Coronary artery (tissue), 2 donors: ENCODE measurements at regions not wholly inside any gene's neighbourhood (a gene's known extent, or its start where the extent isn't known, plus 50 kb on each side); places are given as distances from the start of the nearest gene placed in this dataset.

Source experiments
- DNase-seq: peaks from one replicate; pipeline ENCODE4 v3.0.0-alpha.2; 2017; ENCODE audit warnings: low spot score
- H3K27ac ChIP-seq, 2 donors: fragments of 200-600 bp; sonication (generic); one replicate each; pipeline ENCODE4 v1.5.1; 2016 to 2019
- H3K4me3 ChIP-seq: fragments of 200-600 bp; sonication (generic); 2 replicates; pipeline ENCODE4 v1.5.1; 2016; ENCODE audit warnings: mild to moderate bottlenecking, moderate library complexity
- TF ChIP-seq, protein P1 (sequence below): fragments of 200-600 bp; sonication (generic); IDR thresholded peaks from one replicate; pipeline ENCODE4 v1.5.1; 2019; ENCODE audit warnings: antibody characterized with exemption

DNA sequence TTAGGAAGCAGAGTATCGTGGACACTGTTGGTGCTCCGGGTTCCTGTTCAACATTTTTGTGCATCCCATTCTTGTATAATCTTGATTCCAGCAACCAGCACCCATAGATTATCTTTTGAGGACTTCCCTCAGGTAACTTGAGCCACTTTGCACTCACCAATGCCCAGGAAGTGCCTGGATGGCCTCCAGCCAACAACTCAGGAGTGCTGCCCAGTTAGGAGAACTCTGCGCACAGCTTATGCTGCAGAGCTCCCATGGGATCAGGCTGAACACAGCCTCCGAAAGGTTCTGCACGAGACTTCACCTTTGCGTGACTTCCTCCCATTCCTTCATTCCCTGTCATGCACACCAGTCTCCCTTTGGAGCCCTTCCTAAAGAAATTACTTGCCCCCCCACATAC is 64.3 kb upstream of the LRRN1 start:
- TF ChIP-seq, protein P1, sequence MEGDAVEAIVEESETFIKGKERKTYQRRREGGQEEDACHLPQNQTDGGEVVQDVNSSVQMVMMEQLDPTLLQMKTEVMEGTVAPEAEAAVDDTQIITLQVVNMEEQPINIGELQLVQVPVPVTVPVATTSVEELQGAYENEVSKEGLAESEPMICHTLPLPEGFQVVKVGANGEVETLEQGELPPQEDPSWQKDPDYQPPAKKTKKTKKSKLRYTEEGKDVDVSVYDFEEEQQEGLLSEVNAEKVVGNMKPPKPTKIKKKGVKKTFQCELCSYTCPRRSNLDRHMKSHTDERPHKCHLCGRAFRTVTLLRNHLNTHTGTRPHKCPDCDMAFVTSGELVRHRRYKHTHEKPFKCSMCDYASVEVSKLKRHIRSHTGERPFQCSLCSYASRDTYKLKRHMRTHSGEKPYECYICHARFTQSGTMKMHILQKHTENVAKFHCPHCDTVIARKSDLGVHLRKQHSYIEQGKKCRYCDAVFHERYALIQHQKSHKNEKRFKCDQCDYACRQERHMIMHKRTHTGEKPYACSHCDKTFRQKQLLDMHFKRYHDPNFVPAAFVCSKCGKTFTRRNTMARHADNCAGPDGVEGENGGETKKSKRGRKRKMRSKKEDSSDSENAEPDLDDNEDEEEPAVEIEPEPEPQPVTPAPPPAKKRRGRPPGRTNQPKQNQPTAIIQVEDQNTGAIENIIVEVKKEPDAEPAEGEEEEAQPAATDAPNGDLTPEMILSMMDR = no peak
- Histone ChIP-seq H3K4me3 (no peak overlapping the region), H3K27ac (no peak overlapping the region)
- DNase-seq = no peak

DNA sequence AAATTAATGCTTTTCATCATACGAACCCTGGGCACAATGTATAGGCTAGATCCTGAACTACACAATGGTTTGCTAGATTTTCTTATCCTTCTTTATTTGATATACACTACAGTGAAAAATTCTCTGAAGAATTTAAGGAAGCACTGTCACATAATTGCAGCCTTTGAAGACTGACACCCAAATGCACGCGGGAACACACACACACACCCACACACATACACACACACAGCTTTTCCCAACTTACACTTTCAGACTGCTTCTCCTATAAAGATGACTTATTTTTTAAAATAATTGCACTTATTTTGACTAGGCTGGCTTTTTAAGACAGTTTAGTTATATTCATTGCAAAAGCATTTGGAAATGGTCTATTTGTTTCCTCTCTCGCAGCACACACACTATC is 70.0 kb upstream of the LRRN1 start:
- Histone ChIP-seq H3K27ac (no peak overlapping the region), H3K4me3 (no peak overlapping the region)
- no peak for DNase-seq
- TF ChIP-seq, protein P1 = no peak

DNA sequence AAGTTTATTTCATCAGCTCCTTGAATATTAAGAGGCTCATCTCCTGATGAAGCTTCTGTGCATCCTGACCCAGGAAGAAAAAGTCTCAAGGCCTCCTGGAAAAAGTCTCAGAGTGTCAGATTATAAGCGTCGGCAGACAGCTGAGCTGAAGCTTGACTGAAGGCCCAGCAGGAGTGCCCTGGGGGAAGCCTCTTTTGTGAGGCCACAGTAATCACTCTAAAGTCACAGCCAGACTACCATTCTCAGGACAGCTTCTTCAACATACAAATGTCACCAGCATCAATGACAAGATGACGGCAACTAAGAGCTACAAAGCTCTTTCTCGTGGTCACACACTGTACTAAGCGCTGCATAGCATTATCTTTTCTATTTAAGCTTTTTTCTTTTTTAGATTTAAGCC is 72.7 kb upstream of the LRRN1 start:
- no peak overlapping the region for H3K4me3 ChIP-seq
- DNase-seq = no peak
- TF ChIP-seq, protein P1 = no peak
- no peak overlapping the region for H3K27ac ChIP-seq

DNA sequence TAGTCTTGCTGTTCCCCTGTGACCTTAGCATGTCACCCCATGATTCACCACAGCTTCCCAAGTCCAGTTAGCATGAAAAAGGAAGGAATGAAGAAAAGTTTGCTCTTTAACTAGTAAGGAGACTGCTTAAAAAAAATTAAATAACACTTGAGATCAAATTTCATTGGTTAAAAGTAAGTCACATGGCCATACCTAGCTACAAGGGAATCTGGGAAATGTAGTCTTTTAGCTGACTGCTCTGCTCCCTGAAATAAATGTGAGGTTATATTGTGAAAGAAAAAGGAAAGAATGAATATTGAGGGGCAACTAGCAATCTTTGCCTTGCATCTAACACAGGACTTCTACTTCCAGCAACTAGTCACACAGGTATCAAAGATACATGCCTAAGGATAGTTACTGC is 84.7 kb upstream of the LRRN1 start:
- DNase-seq = no peak
- TF ChIP-seq, protein P1 = no peak
- no peak overlapping the region for H3K27ac ChIP-seq
- H3K4me3 ChIP-seq = no peak overlapping the region

DNA sequence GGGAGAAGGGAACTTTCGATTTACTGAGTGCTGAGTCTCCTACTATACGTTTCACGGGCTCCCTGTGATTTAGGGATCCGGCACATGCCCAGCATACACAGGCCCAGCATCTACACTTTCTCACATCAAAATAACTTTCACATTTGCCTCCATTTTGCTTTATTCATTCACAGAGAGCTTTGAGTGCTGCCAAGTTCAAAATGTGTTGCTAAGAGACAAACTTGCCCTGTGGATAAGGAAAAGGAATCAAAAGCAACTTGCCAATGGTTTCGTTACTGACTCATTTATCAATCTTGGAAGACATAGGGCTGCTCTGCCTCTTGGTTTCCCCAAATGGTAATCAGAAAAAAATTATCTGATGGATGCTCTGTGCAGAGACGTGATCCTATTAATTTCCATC is 86.3 kb upstream of the LRRN1 start:
- TF ChIP-seq, protein P1 = no peak
- DNase-seq = no peak

DNA sequence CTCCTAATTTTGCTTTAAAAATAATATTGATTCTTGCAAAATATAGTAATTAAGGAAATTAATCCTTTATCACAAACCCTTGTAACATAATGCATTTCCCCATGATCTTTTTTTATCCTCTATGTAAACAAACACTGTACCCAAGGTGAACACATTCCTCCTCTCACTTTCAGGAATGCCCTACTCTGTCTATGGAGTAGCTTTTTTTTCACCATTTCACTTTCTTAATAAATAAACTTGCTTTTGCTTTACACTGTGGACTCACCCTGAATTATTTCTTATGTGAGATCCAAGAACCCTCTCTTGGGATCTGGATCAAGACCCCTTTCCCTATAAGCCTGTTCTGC is 90.5 kb upstream of the LRRN1 start:
- Histone ChIP-seq H3K4me3 (no peak overlapping the region), H3K27ac (no peak overlapping the region)
- no peak for DNase-seq
- TF ChIP-seq, protein P1 = no peak

More for the DNA sequence above, 86.3 kb upstream of the LRRN1 start:
- Histone ChIP-seq H3K27ac (no peak overlapping the region), H3K4me3 (no peak overlapping the region)

DNA sequence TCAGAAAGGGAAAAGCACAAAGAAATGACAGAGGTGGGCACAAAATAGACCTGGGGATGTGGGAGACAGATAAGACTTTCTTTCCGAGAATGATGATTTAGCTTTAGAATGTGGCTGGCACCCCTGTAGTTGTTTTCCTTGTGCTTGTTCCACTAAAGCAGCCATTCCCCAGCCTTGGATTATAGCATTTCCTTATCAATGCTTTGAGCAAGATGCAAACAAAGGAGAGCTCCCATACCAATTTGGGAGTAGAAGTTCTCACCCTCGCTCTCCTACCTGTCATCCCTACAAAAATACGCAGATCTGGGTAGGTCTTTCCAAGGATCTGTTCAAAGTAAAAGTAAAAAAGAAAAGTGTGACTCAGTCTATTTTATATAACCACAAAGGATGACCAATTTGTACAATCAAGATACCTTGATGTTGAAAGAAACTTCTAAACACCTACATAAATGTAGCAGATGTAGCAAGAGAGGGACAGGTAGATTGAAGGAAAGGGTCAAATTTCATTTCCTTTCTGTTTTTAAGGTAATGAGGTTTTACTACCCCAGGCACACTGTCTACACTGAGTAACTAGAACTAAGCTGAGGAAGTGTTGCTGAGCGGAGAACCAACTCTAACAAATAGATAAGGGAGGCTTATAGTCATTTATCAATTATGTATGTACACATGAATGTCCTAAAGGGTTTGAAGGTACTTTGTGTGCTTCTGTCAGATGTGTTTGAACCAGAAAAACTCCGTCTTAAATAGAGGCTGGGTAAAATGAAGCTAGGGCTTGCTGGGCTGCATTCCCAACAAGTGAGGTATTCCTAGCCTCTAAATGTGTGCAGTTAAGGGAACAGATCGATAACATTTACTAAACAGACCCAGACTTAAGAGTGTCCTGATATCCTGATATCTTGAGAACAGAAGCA is 91.1 kb upstream of the LRRN1 start:
- H3K4me3 ChIP-seq = no peak overlapping the region
- DNase-seq = no peak
- TF ChIP-seq, protein P1 = no peak
- H3K27ac ChIP-seq = no peak overlapping the region
